ENCODE measurements at regions not wholly inside any gene's neighbourhood (a gene's known extent, or its start where the extent isn't known, plus 50 kb on each side); places are given as distances from the start of the nearest gene placed in this dataset.

DNA sequence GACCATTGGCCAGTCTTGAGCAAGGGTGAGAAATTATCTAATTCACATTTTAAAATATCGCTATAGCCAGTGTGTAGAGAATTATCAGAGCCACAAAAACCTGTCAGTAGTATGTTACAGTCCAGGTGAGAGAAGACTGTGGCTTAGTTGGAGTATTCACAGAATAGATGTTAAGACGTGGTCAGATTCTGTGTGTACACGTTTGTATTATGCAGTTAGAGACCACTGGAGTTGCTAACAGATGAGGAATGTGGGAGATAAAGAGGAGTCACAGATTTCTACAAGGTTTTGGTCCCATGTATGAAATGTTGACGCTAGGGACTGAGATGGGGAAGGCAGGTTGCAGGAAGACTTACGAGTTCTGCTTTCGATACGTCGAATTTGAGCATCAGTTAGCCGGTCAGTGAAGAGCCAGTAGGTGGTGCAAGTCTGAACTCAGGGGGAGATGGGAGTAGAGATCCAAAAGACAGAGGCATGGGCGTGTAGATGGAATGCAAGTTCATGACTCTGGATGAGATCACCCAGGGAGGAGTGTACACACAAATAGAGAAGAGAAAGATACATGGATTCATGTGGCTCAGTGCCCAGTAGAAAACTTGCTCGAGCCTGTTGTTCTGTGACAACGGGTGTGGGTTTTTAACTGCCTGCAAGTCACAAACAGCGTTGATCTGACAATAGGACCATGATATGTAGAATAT is 114.8 kb upstream of the FLRT2 start:
- Histone ChIP-seq H3K9ac (ENCODE audit: low read length in 5 of 5) (peak overlapping the region in 2 of 5 donors; percentile 6 to 56), H3K4me1 (ENCODE audit: control insufficient read depth in 5 of 5, insufficient read depth in 5 of 5, low read length in 5 of 5) (peaks cover 0 to 13% (median 4%) of the 10 kb centered on the region in 5 donors), H3K27ac (ENCODE audit: low read depth, low read length) (peak overlapping the region; percentile 34), H3K36me3 (ENCODE audit: control insufficient read depth in 5 of 5, insufficient read depth in 5 of 5, low read length in 5 of 5) (no peaks in the 10 kb centered on the region), H3K27me3 (ENCODE audit: control insufficient read depth in 5 of 5, insufficient read depth in 4 of 5, low read length in 5 of 5) (no peaks in the 10 kb centered on the region), H3K9me3 (ENCODE audit: control insufficient read depth in 5 of 5, low read length in 5 of 5) (no peaks in the 10 kb centered on the region), H3K4me3 (ENCODE audit: low read depth in 1 of 5, low read length in 5 of 5) (peak overlapping the region in 2 of 5 donors; percentile 30 to 50)

DNA sequence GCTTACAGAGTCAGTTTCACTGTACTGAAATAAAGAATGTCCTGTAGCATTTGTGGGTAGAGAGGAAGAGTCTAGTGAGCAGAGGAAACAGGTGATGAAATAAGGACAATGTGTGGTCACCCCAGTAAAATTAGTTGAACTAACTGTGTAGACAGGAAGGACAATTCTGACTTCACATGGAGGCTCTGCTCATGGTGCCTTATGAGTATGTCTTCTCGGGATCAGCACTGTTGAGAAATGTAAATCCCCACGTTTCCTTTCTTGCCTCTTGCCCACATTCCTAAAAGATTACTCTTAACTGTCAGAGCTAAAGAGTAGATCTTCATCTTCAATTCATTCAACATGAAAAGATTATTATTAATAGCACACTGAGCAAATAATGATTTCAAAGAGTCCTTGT is 113.2 kb upstream of the FLRT2 start:
- Histone ChIP-seq H3K27ac (ENCODE audit: low read depth, low read length) (peak overlapping the region; percentile 14), H3K9ac (ENCODE audit: low read length in 5 of 5) (no peak overlapping the region)

DNA sequence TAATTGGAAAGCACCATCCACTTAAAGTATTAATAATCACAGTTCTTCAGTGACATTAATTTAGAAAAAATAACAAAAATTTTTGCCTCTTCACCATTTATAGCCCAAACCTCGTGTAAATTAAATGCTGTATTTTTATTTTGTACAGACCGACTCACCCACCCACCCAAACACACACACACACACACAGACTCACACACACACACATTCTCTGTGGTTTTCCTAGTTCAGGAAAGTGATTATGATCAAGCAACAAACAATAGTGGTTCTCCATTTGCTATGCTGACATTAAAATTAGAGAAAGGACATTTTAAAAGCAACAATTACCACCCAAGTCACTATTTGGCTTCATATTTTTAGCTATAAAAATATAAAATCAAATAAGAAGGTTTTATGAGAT is 112.5 kb upstream of the FLRT2 start:
- Histone ChIP-seq H3K9ac (ENCODE audit: low read length in 5 of 5) (no peak overlapping the region), H3K27ac (ENCODE audit: low read depth, low read length) (peak overlapping the region; percentile 14), H3K36me3 (ENCODE audit: control insufficient read depth in 5 of 5, insufficient read depth in 5 of 5, low read length in 5 of 5) (no peaks in the 10 kb centered on the region), H3K9me3 (ENCODE audit: control insufficient read depth in 5 of 5, low read length in 5 of 5) (no peaks in the 10 kb centered on the region), H3K4me3 (ENCODE audit: low read depth in 1 of 5, low read length in 5 of 5) (no peak overlapping the region), H3K27me3 (ENCODE audit: control insufficient read depth in 5 of 5, insufficient read depth in 4 of 5, low read length in 5 of 5) (no peaks in the 10 kb centered on the region), H3K4me1 (ENCODE audit: control insufficient read depth in 5 of 5, insufficient read depth in 5 of 5, low read length in 5 of 5) (peaks cover 0 to 13% (median 4%) of the 10 kb centered on the region in 5 donors)

More for the DNA sequence above, 113.2 kb upstream of the FLRT2 start:
- Histone ChIP-seq H3K9me3 (ENCODE audit: control insufficient read depth in 5 of 5, low read length in 5 of 5) (no peaks in the 10 kb centered on the region), H3K36me3 (ENCODE audit: control insufficient read depth in 5 of 5, insufficient read depth in 5 of 5, low read length in 5 of 5) (no peaks in the 10 kb centered on the region), H3K27me3 (ENCODE audit: control insufficient read depth in 5 of 5, insufficient read depth in 4 of 5, low read length in 5 of 5) (no peaks in the 10 kb centered on the region), H3K4me1 (ENCODE audit: control insufficient read depth in 5 of 5, insufficient read depth in 5 of 5, low read length in 5 of 5) (peaks cover 0 to 13% (median 4%) of the 10 kb centered on the region in 5 donors), H3K4me3 (ENCODE audit: low read depth in 1 of 5, low read length in 5 of 5) (no peak overlapping the region)

DNA sequence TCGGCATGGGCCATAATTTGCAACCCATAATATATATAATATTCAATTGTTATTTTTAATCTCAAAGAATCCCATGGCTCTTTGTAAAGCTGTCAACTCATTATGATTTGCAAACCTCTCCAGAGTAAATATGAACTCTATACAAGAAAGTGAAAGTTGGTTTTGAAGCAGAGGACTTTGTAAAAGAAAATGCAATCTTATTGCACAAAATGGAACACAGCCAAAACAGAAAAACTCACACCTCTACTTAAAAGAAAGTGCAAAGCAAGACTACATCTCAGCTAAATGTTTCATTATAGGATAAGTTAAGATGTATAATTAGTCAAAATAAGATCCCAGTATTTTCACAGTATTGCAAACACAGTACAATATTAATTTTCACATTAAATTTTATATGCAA is 111.2 kb upstream of the FLRT2 start:
- Histone ChIP-seq H3K9ac (ENCODE audit: low read length in 5 of 5) (no peak overlapping the region), H3K36me3 (ENCODE audit: control insufficient read depth in 5 of 5, insufficient read depth in 5 of 5, low read length in 5 of 5) (no peaks in the 10 kb centered on the region), H3K9me3 (ENCODE audit: control insufficient read depth in 5 of 5, low read length in 5 of 5) (no peaks in the 10 kb centered on the region), H3K4me1 (ENCODE audit: control insufficient read depth in 5 of 5, insufficient read depth in 5 of 5, low read length in 5 of 5) (peaks cover 0 to 13% (median 4%) of the 10 kb centered on the region in 5 donors), H3K27me3 (ENCODE audit: control insufficient read depth in 5 of 5, insufficient read depth in 4 of 5, low read length in 5 of 5) (no peaks in the 10 kb centered on the region), H3K27ac (ENCODE audit: low read depth, low read length) (no peak overlapping the region), H3K4me3 (ENCODE audit: low read depth in 1 of 5, low read length in 5 of 5) (no peak overlapping the region)

DNA sequence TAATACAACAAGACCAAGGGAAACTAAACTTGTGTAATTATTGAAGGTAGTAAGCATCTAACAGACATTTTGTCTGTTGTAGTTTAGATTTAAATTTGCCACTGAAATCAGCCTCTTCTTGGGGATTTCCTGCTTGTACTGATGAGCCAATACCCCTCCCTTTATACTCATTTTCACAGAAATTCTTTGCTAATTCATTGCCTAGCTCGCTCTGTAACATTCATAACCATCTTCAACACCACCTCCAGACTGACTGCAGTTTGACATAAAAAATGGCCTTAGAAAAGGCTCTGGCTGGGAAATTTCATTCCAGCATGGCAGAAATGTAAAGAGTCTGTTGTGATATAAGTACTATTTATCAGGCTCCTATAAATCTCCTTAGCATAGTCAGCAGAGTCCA is 109.7 kb upstream of the FLRT2 start:
- Histone ChIP-seq H3K27me3 (ENCODE audit: control insufficient read depth in 5 of 5, insufficient read depth in 4 of 5, low read length in 5 of 5) (no peaks in the 10 kb centered on the region), H3K27ac (ENCODE audit: low read depth, low read length) (no peak overlapping the region), H3K9me3 (ENCODE audit: control insufficient read depth in 5 of 5, low read length in 5 of 5) (no peaks in the 10 kb centered on the region), H3K36me3 (ENCODE audit: control insufficient read depth in 5 of 5, insufficient read depth in 5 of 5, low read length in 5 of 5) (no peaks in the 10 kb centered on the region), H3K9ac (ENCODE audit: low read length in 5 of 5) (no peak overlapping the region), H3K4me1 (ENCODE audit: control insufficient read depth in 5 of 5, insufficient read depth in 5 of 5, low read length in 5 of 5) (peaks cover 0 to 13% (median 4%) of the 10 kb centered on the region in 5 donors), H3K4me3 (ENCODE audit: low read depth in 1 of 5, low read length in 5 of 5) (no peak overlapping the region)

DNA sequence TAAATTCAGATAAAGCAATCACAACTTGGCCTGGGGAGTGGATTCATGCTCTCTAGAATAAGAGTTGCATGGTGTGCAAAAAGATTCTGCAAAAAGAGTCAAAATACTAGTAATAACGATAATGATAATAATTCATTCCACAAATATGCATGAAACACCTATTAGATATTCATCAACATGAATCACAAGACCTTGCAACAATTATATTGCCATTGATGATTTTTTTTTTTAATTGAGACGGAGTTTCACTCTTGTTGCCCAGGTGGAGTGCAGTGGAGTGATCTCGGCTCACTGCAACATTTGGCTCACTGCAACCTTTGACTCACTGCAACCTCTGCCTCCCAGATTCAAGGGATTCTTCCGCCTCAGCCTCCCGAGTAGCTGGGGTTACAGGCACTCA is 109.2 kb upstream of the FLRT2 start:
- Histone ChIP-seq H3K27ac (ENCODE audit: low read depth, low read length) (no peak overlapping the region), H3K4me1 (ENCODE audit: control insufficient read depth in 5 of 5, insufficient read depth in 5 of 5, low read length in 5 of 5) (peaks cover 0 to 10% (median 4%) of the 10 kb centered on the region in 5 donors), H3K4me3 (ENCODE audit: low read depth in 1 of 5, low read length in 5 of 5) (no peak overlapping the region)

DNA sequence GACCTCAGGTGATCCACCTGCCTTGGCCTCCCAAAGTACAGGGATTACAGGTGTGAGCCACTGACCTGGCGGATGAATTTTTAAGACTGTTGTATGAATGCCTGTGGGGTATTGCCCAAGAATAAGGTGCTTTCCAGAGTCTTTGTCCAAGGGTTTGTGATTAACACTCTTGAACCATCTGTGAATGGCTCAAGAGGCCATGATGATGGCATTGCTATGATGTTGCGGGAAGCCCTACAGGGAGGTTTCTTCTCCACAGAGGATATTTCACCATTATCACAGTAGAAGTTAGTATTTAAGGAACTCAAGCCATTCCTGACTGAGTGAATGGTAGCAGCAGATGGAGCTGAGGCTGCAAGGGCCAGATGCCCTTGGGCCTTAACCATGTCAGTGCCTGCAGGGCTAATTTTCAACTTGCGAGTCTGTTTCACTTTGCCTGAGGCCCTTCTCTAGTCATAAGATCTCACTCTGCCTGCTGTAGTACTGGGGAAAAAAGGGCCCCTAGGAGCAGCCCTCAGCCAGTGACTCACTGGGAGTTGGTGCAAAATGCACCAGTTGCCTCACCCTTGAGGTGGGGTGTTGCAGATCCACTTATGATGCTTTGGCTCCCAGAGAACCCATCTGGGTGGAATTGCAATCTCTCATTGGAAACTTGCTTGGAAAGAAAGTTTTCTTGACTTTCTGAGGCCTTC is 108.6 kb upstream of the FLRT2 start:
- H3K4me1 ChIP-seq (ENCODE audit: control insufficient read depth in 5 of 5, insufficient read depth in 5 of 5, low read length in 5 of 5) = peaks cover 0 to 6% (median 4%) of the 10 kb centered on the region in 5 donors
- H3K36me3 ChIP-seq (ENCODE audit: control insufficient read depth in 5 of 5, insufficient read depth in 5 of 5, low read length in 5 of 5) = no peaks in the 10 kb centered on the region
- H3K27ac ChIP-seq (ENCODE audit: low read depth, low read length) = no peak overlapping the region
- no peaks in the 10 kb centered on the region for H3K9me3 ChIP-seq (ENCODE audit: control insufficient read depth in 5 of 5, low read length in 5 of 5)
- H3K4me3 ChIP-seq (ENCODE audit: low read depth in 1 of 5, low read length in 5 of 5) = no peak overlapping the region
- H3K9ac ChIP-seq (ENCODE audit: low read length in 5 of 5) = no peak overlapping the region
- H3K27me3 ChIP-seq (ENCODE audit: control insufficient read depth in 5 of 5, insufficient read depth in 4 of 5, low read length in 5 of 5) = no peaks in the 10 kb centered on the region

More for the DNA sequence above, 109.2 kb upstream of the FLRT2 start:
- Histone ChIP-seq H3K27me3 (ENCODE audit: control insufficient read depth in 5 of 5, insufficient read depth in 4 of 5, low read length in 5 of 5) (no peaks in the 10 kb centered on the region), H3K36me3 (ENCODE audit: control insufficient read depth in 5 of 5, insufficient read depth in 5 of 5, low read length in 5 of 5) (no peaks in the 10 kb centered on the region), H3K9ac (ENCODE audit: low read length in 5 of 5) (no peak overlapping the region), H3K9me3 (ENCODE audit: control insufficient read depth in 5 of 5, low read length in 5 of 5) (no peaks in the 10 kb centered on the region)

DNA sequence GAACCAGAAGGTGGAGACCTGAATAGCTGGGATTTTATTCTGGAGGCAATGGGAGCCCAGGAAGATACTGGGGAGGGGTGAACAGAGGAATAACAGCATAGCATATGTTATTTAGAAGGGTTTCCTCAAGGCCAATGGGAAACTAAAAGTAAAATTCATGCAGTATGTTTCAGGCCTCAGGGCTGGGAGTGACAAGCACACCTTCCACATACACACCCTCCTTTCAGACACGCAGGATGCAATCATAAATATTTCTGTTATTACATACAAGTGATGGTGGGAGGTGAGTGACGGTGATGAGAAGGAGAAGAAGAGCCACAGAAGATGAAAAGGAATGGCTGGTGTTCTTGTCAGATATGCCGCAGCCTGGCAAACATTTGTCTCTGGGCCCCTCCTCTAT is 106.1 kb upstream of the FLRT2 start:
- no peaks in the 10 kb centered on the region for H3K36me3 ChIP-seq (ENCODE audit: control insufficient read depth in 5 of 5, insufficient read depth in 5 of 5, low read length in 5 of 5)
- no peak overlapping the region for H3K4me3 ChIP-seq (ENCODE audit: low read depth in 1 of 5, low read length in 5 of 5)
- no peaks in the 10 kb centered on the region for H3K27me3 ChIP-seq (ENCODE audit: control insufficient read depth in 5 of 5, insufficient read depth in 4 of 5, low read length in 5 of 5)
- H3K4me1 ChIP-seq (ENCODE audit: control insufficient read depth in 5 of 5, insufficient read depth in 5 of 5, low read length in 5 of 5) = peaks cover 0 to 1% (median 0%) of the 10 kb centered on the region in 5 donors
- no peaks in the 10 kb centered on the region for H3K9me3 ChIP-seq (ENCODE audit: control insufficient read depth in 5 of 5, low read length in 5 of 5)
- no peak overlapping the region for H3K9ac ChIP-seq (ENCODE audit: low read length in 5 of 5)
- no peak overlapping the region for H3K27ac ChIP-seq (ENCODE audit: low read depth, low read length)

DNA sequence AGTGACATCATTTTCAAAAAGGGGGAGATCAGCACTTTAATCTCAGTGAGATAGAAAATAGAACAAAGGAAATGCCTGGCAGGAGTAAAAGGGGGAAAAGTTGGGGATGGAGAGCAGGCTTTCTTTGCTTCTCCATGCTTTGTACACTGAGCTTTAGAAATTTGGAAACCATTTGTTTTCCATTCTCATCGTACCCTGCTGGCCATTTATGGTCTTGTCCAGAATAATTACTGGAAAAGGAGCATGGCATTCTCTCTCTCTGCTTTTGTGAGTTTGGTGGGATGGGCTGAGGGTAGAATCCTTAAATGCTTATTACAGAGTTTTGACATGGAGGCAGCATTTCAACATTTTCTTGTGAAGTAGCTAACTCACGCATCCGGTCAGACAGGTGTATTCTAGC is 104.4 kb upstream of the FLRT2 start:
- no peaks in the 10 kb centered on the region for H3K36me3 ChIP-seq (ENCODE audit: control insufficient read depth in 5 of 5, insufficient read depth in 5 of 5, low read length in 5 of 5)
- H3K9ac ChIP-seq (ENCODE audit: low read length in 5 of 5) = no peak overlapping the region
- no peak overlapping the region for H3K4me3 ChIP-seq (ENCODE audit: low read depth in 1 of 5, low read length in 5 of 5)
- H3K9me3 ChIP-seq (ENCODE audit: control insufficient read depth in 5 of 5, low read length in 5 of 5) = no peaks in the 10 kb centered on the region
- H3K27me3 ChIP-seq (ENCODE audit: control insufficient read depth in 5 of 5, insufficient read depth in 4 of 5, low read length in 5 of 5) = no peaks in the 10 kb centered on the region
- no peaks in the 10 kb centered on the region for H3K4me1 ChIP-seq (ENCODE audit: control insufficient read depth in 5 of 5, insufficient read depth in 5 of 5, low read length in 5 of 5)
- no peak overlapping the region for H3K27ac ChIP-seq (ENCODE audit: low read depth, low read length)

DNA sequence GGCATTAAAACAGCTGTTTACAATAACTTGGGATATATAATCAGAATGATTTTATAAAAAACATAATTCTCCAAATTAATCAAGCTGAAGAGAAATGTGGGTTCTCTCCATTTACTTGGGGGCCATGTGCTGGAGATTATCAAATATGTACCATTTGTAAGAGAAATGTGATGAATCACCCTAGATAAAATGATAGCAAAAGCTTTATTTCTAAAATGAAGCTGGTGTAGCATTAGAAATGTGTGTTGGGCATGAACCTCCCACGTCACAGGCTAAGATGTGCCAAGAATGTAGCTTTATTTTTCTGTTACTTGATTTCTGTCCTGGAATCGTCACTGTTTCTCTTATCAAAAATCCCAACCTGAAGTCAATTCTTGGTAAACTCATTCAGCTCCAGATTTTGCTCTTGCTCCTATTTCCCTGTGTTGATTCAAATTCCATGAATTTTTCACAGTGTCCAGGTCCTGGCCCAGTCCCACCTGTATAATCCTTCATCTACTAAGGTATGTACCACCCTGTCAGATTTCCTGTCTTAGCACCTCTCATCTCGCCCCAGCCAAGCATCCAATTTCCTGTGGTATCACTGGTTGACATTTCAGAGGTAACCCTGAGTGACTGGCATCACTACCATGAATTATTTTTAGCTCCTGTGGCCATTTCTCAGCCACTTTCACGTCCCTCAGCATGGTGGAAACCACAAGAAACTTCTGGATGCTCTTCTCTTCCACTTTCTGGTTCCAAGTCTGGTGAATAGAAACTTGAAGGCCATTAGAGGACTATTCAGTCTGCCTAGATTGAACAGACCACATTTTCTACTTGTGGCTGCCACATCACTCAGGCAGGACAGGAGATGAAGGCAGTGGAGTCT is 103.6 kb upstream of the FLRT2 start:
- H3K27me3 ChIP-seq (ENCODE audit: control insufficient read depth in 5 of 5, insufficient read depth in 4 of 5, low read length in 5 of 5) = no peaks in the 10 kb centered on the region
- no peaks in the 10 kb centered on the region for H3K36me3 ChIP-seq (ENCODE audit: control insufficient read depth in 5 of 5, insufficient read depth in 5 of 5, low read length in 5 of 5)
- no peak overlapping the region for H3K27ac ChIP-seq (ENCODE audit: low read depth, low read length)
- H3K9me3 ChIP-seq (ENCODE audit: control insufficient read depth in 5 of 5, low read length in 5 of 5) = no peaks in the 10 kb centered on the region
- H3K4me3 ChIP-seq (ENCODE audit: low read depth in 1 of 5, low read length in 5 of 5) = no peak overlapping the region
- H3K9ac ChIP-seq (ENCODE audit: low read length in 5 of 5) = no peak overlapping the region
- no peaks in the 10 kb centered on the region for H3K4me1 ChIP-seq (ENCODE audit: control insufficient read depth in 5 of 5, insufficient read depth in 5 of 5, low read length in 5 of 5)
